Lower leg skin (tissue), 4 donors: ENCODE measurements at regions not wholly inside any gene's neighbourhood (a gene's known extent, or its start where the extent isn't known, plus 50 kb on each side); places are given as distances from the start of the nearest gene placed in this dataset.

Experiments
- DNase-seq, 2 donors: peaks; one replicate each; pipeline ENCODE4 v3.0.0-alpha.2; 2019; ENCODE audit warnings: low spot score in 2 of 2
- H3K4me3 ChIP-seq: fragments of 200-600 bp; sonication (generic); 2 replicates; pipeline ENCODE4 v1.5.1; 2017; ENCODE audit warnings: mild to moderate bottlenecking, low read depth; ENCODE audit not compliant: poor library complexity, severe bottlenecking
- CTCF ChIP-seq, 3 donors: fragments of 450-650 bp; IDR thresholded peaks; one replicate each; pipeline ENCODE4 v1.5.1; 2016; ENCODE audit warnings: antibody characterized with exemption in 3 of 3, mild to moderate bottlenecking in 3 of 3, moderate library complexity in 2 of 3
- POLR2A ChIP-seq, 2 donors: fragments of 450-650 bp; IDR thresholded peaks; one replicate each; pipeline ENCODE4 v1.6.1; 2016 to 2017; ENCODE audit warnings: antibody characterized with exemption in 2 of 2, mild to moderate bottlenecking in 1 of 2, moderate library complexity in 1 of 2
- WGBS, 2 donors: methylation state at CpG; one replicate each; pipeline ENCODE4 v1.1.5; 2018; 5-methylcytosine and 5-hydroxymethylcytosine counted together
- intact Hi-C: fragments of 100-400 bp; cut with DNase I; formaldehyde crosslinking; loops from one replicate; pipeline ENCODE4 v1.15.0; 2023; ENCODE audit warnings: low total_unique reads

DNA sequence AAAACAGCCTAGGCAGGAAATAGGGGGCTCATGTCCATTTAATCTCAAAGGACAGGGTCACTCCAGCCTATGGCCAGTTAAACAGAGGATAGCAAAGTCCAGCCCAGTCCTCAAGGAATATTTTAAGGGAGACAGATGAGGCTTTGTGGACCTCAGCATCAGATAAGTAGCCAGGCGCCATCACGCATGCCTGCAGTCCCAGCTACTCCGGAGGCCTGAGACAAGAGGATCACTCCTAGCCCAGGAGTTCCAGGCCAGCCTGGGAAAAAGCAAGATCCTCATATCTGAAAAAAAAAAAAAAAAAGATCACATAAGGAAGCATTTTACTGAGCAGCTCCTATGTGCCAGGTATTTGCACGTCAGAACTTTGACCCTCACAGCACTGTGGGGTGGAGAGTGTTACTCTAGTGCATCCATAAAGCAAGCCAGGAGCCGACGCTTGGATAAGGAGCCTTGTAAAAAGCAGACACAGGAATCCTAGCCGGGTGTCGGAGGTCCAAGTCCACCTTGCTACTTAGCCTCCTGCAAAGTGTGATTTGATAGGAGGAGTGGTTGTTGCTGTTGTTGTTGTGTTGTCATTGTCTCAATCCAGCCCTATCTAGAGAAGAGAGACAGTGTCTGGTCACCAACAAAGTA is 61.8 kb upstream of the DOCK1 start:
- no peak for DNase-seq
- TF ChIP-seq CTCF (IDR thresholded peaks at IDR 0.05), result no peak
- TF ChIP-seq POLR2A (IDR thresholded peaks at IDR 0.05), result no peak
- 87 to 89% methylated on average over 8 of the region's 8 CpGs for WGBS, 2 donors
- intact Hi-C loops, result no loop called here
- H3K4me3 ChIP-seq, result no peak overlapping the region

DNA sequence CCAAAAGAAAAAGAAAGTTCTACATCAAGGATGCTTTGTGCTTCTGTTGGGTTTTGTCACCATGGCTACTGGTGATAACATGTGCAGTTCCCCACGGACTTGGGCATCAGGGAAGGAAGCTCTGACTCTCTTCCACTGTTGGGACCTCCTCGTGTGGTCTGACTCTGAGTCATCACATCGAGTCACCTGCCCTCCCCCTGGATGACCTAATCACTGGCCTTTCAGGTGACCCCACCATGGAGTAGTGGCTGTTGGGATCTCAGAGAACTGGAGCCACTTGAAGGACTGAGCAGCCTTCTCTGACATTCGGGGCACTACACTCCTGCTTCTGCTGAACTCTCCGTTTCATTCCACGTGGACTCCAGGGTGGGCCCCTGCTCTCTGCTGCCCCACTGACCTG is 60.8 kb upstream of the DOCK1 start:
- no peak overlapping the region for H3K4me3 ChIP-seq
- DNase-seq, result no peak
- 53 to 58% methylated on average over 6 of the region's 6 CpGs for WGBS, 2 donors
- intact Hi-C loops, result no loop called here
- no peak for TF ChIP-seq POLR2A (IDR thresholded peaks at IDR 0.05)
- no peak for TF ChIP-seq CTCF (IDR thresholded peaks at IDR 0.05)

DNA sequence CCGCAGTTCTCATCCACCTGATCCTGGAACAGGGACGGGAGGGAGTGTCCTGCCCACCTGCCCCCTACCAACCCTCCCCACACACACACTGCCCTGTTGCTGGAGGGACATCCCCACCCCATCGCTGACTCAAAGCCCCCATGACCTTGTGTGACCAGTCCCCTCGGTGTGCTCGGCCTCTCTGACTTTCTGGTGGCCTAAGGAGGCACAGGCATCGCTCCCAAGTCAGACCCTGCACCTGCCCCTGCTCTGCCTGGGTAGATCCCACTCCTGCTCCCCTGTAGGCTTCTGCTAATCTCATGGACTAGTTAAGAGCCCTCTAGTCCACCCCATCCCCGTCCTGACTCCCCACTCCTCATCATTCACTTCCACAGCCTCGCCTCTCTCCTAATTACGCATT is 58.8 kb upstream of the DOCK1 start:
- intact Hi-C loops, result no loop called here
- peak in 1 of 2 donors; percentile 59 for DNase-seq
- WGBS, 2 donors, result 89 to 96% methylated on average over 9 of the region's 9 CpGs
- no peak overlapping the region for H3K4me3 ChIP-seq
- TF ChIP-seq POLR2A (IDR thresholded peaks at IDR 0.05) (no peak), CTCF (IDR thresholded peaks at IDR 0.05) (no peak)

DNA sequence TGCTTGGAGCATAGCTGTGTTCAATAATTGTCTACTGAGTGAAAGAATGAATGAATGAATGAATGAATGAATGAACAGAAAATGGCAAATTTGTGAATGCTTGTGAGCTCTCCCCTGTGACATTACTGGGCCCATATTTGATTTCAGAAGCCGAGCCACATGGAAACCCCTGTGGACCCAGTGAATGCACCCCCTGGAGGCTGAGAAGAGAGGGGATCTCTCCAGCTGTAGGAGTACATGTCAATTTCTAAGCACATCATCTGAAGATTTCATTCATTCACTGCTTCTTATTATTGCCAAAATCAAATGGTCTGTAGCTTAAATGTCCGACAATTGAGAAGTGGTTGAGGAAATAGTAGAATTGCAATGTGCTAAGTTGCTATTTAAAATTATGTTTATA is 58.3 kb upstream of the DOCK1 start:
- TF ChIP-seq POLR2A (IDR thresholded peaks at IDR 0.05) (no peak), CTCF (IDR thresholded peaks at IDR 0.05) (no peak)
- H3K4me3 ChIP-seq, result no peak overlapping the region
- DNase-seq, result peak in 1 of 2 donors; percentile 31
- intact Hi-C loops, result no loop called here
- 89 to 90% methylated on average over 2 of the region's 2 CpGs for WGBS, 2 donors

DNA sequence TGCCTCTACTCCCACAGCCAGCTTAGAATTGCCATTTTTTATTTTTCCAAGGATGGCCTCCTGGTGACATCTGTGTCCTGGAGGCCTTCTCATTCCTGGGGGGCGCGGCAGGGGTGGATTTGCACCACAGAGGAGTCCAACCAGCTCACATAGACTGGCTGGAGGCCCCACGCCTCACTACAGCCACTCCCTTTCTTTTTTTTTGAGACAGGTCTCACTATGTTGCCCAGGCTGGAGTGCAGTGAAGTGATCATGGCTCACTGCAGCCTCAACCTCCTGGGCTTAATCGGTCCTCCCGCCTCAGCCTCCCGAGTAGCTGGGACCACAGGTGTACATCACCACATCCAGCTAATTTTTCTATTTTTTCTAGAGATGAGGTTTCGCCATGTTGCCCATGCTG is 57.6 kb upstream of the DOCK1 start:
- H3K4me3 ChIP-seq, result no peak overlapping the region
- 90 to 97% methylated on average over 7 of the region's 7 CpGs for WGBS, 2 donors
- intact Hi-C loops, result no loop called here
- peak in 1 of 2 donors; percentile 68 for DNase-seq
- TF ChIP-seq CTCF (IDR thresholded peaks at IDR 0.05), result no peak
- TF ChIP-seq POLR2A (IDR thresholded peaks at IDR 0.05), result no peak

DNA sequence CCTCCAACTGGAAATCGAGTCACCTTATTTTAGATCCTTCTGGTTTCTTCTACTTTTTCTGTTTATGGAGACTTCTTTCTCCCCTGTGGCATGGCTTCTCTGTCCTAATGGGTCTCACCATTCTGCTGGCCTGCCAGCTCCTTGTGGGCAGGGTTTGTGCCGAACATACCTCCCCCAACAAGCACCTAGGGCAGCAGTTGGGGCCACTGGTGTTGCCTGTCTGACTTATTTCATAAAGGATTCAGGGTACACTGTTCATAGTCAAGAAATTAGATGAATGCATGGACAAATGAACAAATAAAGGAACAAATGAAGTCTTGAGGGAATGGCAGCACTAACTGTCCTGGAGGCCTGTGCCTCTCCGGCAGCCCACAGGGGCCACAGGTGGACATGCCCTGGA is 55.6 kb upstream of the DOCK1 start:
- 89 to 97% methylated on average over 3 of the region's 3 CpGs for WGBS, 2 donors

More for the DNA sequence above, 55.6 kb upstream of the DOCK1 start:
- TF ChIP-seq POLR2A (IDR thresholded peaks at IDR 0.05) (no peak), CTCF (IDR thresholded peaks at IDR 0.05) (no peak)
- intact Hi-C loops, result no loop called here
- peak in 1 of 2 donors; percentile 66 for DNase-seq
- H3K4me3 ChIP-seq, result no peak overlapping the region
